Bronchial epithelial cell (primary cell): ENCODE measurements at regions not wholly inside any gene's neighbourhood (a gene's known extent, or its start where the extent isn't known, plus 50 kb on each side); places are given as distances from the start of the nearest gene placed in this dataset.
A peak's percentile ranks its signal among the peaks of the same experiment; 100 is the strongest.

Experiments
- DNase-seq: peaks from one replicate; pipeline ENCODE4 v3.0.0-alpha.2; 2010; ENCODE audit warnings: low read depth
- FAIRE-seq: peaks from 2 replicates; lab custom pipeline; 2011; peaks lifted over from hg19 to GRCh38; lab: Jason Lieb, UNC
- H3K27me3 ChIP-seq: 2 replicates; pipeline ENCODE4 v1.5.1; 2011; ENCODE audit warnings: low read length; ENCODE audit not compliant: control insufficient read depth, insufficient read depth
- H3K36me3 ChIP-seq: 2 replicates; pipeline ENCODE4 v1.5.1; 2011; ENCODE audit warnings: low read length; ENCODE audit not compliant: control insufficient read depth, insufficient read depth
- H3K4me3 ChIP-seq: 2 replicates; pipeline ENCODE4 v1.5.1; 2011; ENCODE audit warnings: mild to moderate bottlenecking, low read depth, low read length, control low read depth
- TF ChIP-seq, protein P1 (sequence below): IDR thresholded peaks from 2 replicates; pipeline ENCODE4 v1.5.1; 2011; ENCODE audit warnings: mild to moderate bottlenecking, moderate library complexity, low read length, control low read depth, inconsistent platforms; ENCODE audit not compliant: insufficient read depth, severe bottlenecking

DNA sequence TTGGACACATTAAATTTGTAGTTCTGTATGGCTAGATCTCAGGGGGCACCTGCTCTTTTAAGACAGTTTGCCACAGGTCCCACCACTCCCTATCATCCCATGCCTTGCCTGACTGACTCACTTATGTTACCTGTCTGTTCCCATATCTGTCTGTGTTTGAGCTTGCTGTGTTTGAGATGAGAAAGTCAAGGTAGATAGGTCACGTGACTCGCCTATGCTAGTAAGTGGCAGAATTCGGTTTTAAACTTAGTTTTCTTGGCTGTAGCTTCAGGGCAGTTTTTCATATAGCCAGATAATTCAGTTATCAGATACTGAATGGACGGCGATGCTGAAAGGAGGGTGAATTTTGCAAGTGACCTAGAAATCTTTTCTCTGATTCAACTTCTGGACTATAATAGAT is 348.4 kb downstream of the RPS24 start:
- TF ChIP-seq, protein P1, sequence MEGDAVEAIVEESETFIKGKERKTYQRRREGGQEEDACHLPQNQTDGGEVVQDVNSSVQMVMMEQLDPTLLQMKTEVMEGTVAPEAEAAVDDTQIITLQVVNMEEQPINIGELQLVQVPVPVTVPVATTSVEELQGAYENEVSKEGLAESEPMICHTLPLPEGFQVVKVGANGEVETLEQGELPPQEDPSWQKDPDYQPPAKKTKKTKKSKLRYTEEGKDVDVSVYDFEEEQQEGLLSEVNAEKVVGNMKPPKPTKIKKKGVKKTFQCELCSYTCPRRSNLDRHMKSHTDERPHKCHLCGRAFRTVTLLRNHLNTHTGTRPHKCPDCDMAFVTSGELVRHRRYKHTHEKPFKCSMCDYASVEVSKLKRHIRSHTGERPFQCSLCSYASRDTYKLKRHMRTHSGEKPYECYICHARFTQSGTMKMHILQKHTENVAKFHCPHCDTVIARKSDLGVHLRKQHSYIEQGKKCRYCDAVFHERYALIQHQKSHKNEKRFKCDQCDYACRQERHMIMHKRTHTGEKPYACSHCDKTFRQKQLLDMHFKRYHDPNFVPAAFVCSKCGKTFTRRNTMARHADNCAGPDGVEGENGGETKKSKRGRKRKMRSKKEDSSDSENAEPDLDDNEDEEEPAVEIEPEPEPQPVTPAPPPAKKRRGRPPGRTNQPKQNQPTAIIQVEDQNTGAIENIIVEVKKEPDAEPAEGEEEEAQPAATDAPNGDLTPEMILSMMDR = no peak
- peak; percentile 14 for DNase-seq
- Histone ChIP-seq H3K4me3 (no peak overlapping the region), H3K36me3 (no peaks in the 10 kb centered on the region), H3K27me3 (no peaks in the 10 kb centered on the region)
- peak; percentile 95 for FAIRE-seq

- DNase-seq (no peak), FAIRE-seq (no peak)
- H3K27me3 ChIP-seq = no peaks in the 10 kb centered on the region
- no peak overlapping the region for H3K4me3 ChIP-seq
- H3K36me3 ChIP-seq = no peaks in the 10 kb centered on the region
- TF ChIP-seq, protein P1 = no peak
These were observed 349.1 kb downstream of the RPS24 start for GRCh38 chr10:78382772-78383171.

DNA sequence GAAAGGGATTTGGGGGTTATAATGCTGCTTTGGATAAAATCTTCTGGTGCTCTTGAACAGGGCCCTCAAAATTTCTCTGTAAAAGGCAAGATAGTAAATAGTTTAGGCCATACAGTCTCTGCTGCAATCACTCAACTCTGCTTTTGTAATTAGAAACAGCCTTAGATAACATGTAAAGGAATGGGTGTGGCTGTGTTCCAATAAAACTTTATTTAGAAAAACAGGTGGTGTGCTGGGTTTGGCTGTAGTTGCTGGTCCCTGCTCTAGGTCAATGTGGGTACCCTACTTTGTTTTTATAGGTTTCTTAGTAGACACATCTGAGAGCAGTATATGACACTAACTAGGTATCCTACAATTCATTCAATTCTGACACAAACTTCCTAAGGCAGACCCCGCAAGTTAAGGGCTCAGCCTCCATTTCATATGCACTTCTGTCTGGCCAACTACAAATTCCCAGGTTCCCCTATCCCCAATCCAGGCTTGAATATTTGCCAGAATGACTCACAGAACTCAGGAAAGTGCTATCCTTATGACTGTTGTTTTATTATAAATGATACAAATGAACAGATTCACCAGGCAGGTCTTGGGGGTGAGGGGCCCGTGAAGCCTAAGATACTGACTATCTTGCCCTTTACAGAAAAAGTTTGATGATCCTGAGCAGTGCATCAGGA is 349.9 kb downstream of the RPS24 start:
- H3K4me3 ChIP-seq = no peak overlapping the region
- H3K36me3 ChIP-seq = no peaks in the 10 kb centered on the region
- no peaks in the 10 kb centered on the region for H3K27me3 ChIP-seq
- FAIRE-seq (no peak), DNase-seq (no peak)
- TF ChIP-seq, protein P1 = no peak

DNA sequence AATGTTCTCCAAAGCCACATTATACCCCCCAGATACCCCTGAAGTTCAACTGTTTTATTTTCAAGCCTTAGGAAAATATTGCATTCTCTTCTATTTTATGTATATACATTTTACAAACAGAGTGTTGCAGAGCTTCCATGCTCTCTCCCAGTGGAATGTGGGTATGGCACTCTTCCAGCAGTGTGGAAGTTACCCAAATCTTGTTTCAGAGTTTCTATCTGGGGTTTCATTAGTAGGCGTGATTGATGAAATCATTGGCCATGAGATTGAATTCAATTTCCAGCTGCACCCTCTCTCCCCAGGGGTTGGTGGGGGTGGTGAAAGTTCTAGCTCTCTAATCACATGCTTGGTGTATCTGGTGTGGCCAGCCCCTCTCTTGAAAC is 350.4 kb downstream of the RPS24 start:
- DNase-seq (no peak), FAIRE-seq (no peak)
- Histone ChIP-seq H3K27me3 (no peaks in the 10 kb centered on the region), H3K36me3 (no peaks in the 10 kb centered on the region), H3K4me3 (no peak overlapping the region)
- TF ChIP-seq, protein P1 = no peak

- TF ChIP-seq, protein P1 = no peak
- no peak for DNase-seq
- H3K27me3 ChIP-seq = no peaks in the 10 kb centered on the region
- no peak overlapping the region for H3K4me3 ChIP-seq
- FAIRE-seq = no peak
- H3K36me3 ChIP-seq = no peaks in the 10 kb centered on the region
These were observed 351.9 kb downstream of the RPS24 start for GRCh38 chr10:78385599-78385998.

GRCh38 chr10:78386509-78386908 is 352.8 kb downstream of the RPS24 start:
- Histone ChIP-seq H3K27me3 (no peaks in the 10 kb centered on the region), H3K4me3 (no peak overlapping the region), H3K36me3 (no peaks in the 10 kb centered on the region)
- TF ChIP-seq, protein P1 = no peak
- FAIRE-seq (peak; percentile 40), DNase-seq (no peak)
